Kidney tubule cell (primary cell): ENCODE measurements at regions not wholly inside any gene's neighbourhood (a gene's known extent, or its start where the extent isn't known, plus 50 kb on each side); places are given as distances from the start of the nearest gene placed in this dataset.
"Not testable (repeated sequence)": the region's sequence is repeated elsewhere in the genome, so short reads cannot be mapped to it uniquely, and the experiment has no call there.

Experiments used
- DNase-seq: peaks from one replicate; pipeline ENCODE4 v3.0.0-alpha.2; 2018; ENCODE audit warnings: low spot score

DNA sequence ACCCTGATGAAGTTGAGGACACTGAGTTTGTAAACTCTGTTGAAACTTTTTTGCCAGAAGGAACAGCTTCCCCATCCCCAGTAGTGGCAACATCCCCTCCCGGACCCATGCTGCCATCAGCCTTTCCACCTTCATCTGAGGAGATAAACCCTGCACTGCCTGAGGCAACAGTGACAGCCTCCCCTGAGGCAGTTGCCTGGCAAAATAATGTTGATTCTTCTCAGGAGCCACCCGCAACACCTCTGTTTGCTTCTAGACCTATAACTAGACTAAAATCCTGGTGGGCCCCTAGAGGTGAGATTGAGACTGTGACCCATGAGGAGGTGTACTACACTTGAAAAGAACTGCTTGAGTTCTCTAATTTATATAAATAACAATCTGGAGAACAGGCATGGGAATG, 597.6 kb upstream of the NR3C2 start:
- not testable (repeated sequence) for DNase-seq

DNA sequence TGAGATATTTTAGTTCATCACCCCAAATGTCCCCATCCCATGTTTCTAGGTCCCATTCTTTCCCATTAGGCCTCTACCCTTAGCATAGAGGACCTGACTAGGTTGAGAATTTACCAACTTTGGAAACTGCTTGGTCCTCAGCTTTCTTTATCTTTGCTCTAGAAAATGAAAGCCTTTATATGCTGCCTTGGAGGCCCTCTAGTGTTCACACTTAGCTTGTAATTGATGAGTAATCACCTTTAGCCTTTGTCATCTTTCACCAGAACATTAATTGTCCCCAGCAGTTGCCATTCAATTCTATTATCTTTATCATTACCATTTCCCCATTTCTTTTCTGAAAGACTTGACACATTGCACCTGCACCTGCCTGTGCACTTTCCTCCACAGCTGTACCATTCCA, 589.2 kb upstream of the NR3C2 start:
- peak; percentile 55 for DNase-seq

DNA sequence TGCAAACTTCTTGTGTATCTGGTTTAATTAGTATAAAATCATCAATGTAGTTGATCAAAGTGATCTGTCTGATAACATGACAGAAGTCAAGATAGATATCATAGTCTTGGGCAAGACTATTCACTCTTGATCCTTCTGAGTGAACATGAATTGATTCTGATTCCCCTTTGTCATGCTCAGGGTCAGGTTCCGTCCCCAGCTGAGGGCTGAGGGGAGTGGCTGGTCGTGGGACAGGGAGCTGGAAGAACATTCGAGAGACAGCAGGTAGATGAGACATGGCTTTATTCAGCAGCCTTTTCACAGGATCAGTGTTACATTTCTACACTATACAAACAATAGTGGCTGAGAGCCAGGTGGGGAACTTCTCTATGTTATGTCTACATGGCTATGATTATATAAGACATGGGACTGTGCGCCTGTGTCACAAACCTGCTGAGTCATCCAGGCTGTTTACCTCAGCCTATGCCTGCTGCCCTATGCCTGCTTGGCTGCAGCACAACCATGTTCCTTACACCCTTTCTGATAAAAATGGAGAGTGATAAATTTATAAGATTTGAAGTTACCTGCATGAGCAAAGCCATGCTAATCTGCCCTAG, 586.9 kb upstream of the NR3C2 start:
- peak; percentile 39 for DNase-seq

DNA sequence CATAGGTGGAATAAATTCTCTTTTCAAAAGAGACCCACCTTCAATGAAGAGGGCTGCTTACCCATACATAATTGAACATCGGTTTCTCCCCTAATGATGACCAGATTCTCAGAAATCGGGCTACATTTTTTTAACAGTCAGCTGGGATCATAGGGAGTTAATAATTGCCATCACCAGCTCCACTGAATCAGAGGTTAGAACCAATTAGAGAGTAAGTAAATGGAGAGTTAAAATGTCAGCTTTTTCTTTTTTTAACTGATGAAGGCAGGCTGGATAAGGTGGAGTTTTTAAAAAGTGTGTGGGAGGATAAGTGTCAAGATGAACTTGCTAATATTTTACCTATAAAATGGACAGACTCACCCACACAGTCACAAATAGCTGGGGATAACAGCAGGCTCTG, 584.5 kb upstream of the NR3C2 start:
- peak; percentile 39 for DNase-seq

DNA sequence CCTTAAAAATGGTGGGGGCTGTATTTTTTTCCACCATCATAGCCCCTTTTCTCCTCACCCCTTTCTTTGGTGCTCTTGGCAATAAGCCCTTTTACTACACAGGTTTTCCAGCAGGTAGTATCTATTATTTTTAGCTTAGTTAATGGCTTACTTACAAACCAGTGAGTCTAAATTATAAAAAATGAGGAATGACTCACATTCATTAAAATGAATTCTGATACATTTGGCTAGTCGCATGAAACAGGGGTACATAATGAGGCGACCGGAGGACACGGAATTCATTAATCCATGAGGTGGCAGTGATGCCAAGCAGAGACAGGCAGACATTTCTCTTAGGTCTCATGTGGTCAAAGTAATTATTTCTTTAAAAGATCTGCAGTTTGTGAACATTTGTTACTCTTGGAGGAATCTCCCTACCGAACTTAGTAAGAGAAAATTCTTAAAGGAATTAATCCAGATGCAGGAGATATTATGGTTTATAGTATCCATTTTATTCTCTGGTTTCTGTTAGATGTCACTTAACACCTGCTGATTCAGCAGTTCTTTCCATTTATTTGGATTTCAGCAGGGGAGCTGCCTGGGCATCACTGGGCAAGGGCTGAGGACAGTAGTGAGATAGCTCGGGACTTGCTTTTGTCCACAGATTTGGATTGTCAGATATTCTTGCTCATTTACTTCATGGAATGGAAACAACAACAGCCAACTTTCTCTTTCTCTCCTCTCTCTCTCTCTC, 575.0 kb upstream of the NR3C2 start:
- peak; percentile 80 for DNase-seq

DNA sequence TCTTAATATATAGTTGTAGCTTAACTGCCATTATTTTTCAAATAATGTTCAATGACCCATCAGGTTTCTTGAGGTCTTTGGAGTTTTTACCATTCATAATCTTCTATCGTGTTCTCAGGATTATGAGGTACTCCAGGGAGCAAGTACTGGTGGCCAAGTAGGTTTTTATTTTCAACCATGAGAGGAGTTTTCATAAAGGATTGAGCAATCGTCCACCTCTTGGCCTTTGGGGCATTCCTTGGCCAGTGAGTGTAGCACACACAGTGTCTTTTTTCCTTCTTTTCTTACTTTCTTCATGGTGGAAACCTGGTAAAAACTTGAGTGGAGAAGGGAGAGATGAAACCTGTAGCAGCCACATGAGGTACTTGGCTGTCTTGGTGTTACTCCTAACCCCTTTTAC, 567.0 kb upstream of the NR3C2 start:
- DNase-seq = no peak

DNA sequence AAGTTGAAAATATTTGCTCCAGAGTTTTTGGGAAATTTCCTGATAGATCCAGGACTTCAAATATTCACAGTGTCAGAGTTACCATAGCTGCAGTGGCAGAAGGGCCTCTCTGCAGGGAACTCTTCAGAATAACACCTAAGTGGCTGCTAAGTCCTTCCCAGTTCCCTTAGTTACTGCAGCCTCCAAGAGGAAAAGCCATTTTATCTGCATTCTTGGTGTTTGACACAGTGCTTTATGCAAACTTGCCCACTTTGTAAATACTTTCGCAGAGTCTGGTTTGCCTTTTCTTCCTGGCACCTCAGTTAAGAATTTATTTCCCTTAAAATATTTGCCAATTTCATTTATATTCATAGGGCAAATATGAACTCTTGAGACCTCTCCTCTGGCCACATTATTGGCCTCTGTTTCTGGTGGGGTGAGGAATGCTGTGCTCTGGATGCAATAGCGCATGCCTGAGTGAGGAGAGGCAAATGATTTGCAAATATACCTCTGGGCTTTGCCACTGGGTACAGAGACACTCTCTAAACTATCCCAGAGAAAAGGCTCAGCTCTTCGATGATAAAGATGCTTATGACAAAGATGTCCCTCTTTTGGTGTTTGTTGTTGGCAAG, 566.3 kb upstream of the NR3C2 start:
- no peak for DNase-seq

DNA sequence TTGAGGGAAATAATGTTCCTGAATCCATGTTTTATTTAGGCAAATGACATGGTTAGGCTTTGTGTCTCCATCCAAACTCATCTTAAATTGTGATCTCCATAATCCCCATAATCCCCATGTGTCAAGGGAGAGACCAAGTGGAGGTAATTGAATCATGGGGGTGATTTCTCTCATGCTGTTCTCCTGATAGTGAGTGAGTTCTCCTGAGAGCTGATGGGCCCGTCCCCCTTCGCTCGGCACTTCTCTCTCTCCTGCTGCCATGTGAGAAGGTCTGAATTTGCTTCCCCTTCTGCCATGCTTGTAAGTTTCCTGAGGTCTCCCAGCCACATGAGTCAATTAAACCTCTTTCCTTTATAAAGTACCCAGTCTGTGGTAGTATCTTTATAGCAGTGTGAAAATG, 563.0 kb upstream of the NR3C2 start:
- DNase-seq = no peak

DNA sequence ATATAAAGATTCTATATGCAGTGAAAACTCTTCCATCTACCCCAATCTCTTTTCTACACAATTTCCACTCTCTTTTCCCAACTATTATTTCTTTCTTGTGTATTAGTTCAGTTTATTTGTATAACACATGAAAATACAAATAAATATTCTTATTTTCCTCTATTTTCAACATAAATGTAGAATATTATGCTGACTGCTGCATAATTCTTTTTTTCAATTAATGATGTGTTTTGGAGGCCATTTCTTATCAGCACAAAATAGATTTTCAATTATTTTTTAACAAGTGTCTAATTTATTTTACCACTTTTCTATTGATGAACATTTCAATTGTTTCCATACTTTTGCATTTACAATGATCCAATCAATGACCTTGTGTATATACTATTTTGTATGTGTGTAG, 557.7 kb upstream of the NR3C2 start:
- DNase-seq = no peak

DNA sequence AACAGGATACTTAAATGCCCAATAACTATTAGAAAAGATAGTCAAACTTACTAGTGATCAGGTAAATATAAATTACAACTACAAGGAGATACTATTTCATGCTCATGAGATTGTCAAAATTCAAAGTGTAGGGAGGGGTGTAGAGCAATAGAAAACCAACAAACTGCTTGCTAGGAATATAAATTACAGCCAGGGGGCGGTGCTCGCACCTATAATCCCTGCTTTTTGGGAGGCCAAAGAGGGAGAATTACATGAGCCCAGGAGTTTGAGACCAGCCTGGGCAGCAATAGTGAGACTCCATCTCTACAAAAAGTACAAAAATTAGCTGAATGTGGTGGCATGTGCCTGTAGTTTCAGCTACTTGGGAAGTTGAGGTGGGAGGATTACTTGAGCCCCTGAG, 556.5 kb upstream of the NR3C2 start:
- peak; percentile 26 for DNase-seq

DNA sequence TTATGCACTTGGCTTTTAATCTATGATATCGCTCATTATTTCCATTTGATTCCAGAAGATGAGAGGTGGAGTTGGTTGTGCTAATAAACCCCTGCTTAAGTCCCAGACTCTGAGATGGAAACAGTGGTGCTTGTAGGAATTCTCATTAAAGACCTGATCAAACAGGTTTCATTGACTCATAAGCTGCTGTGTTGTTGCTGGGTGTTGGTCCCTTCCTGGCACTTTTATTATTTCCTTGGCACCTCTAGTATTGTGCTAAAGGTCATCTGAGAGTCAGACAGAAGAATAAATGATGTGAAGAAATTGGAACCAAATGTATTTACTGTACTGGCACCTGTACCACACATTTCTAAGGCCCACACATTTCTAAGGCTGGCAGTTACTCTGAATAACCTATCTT, 544.7 kb upstream of the NR3C2 start:
- DNase-seq = peak; percentile 47

DNA sequence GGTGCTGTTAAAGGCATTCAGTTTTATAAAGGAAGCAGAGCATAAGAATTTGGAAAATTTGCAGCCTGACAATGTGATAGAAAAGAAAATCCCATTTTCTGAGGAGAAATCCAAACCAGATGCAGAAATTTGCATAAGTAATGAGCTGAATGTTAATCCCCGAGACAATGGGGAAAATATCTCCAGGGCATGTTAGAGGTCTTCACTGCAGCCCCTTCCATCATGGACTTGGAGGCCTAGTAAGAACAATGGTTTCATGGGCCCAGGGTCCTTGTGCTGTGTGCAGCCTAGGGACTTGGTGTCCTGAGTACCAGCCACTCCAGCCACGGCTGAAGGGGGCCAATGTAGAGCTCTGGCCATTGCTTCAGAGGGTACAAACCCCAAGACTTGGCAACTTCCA, 542.7 kb upstream of the NR3C2 start:
- DNase-seq = no peak

DNA sequence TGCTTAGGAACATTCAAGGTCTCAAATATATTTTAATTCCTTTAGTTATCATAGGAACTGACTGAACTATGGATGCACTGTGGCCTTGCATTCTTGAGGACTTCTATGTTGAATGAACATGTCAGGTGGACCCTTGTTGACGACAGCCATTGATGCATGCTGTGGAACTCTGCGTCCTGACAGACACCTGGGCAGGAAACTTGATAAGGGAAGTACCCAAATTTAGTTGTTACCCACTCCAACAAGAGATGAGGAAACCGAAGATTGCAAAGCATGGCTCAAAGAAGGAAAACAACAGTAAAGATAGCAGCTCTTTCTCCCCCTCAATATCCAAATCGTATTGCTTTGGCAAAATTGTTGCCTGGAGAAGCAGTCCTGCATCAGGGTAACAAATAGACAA, 540.0 kb upstream of the NR3C2 start:
- no peak for DNase-seq

DNA sequence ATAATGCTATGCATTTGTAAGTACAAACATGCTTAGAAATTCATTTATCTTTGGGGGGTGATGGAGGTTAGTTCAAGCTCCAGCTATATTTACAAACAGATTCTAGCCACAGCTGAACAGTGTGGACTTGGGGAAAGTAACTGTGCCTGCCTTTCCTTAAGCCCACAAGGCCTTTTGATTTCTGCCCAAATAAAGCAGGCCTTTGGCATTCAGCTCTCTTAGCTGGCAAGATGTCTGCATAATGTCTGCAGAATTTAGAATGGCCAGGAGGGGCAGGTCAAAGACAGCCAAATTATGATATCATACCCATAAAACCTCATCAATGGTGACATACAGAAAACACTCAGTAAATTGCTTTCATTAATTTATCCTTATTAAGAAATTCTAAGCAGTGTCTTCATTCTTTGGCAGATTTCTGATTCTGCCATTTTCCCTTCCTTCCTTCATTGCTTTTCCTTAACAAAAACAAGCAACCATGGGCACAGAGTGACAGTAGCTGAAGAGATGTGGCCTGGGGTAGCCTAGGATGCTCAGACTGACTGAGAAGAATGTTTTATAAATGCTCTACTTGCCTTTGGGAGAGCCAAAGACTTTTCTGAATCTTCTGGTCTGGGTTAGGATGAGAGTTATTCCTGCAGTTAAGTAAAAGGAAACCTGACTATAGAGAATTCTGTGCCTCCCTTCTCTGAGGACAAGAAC, 538.7 kb upstream of the NR3C2 start:
- no peak for DNase-seq

DNA sequence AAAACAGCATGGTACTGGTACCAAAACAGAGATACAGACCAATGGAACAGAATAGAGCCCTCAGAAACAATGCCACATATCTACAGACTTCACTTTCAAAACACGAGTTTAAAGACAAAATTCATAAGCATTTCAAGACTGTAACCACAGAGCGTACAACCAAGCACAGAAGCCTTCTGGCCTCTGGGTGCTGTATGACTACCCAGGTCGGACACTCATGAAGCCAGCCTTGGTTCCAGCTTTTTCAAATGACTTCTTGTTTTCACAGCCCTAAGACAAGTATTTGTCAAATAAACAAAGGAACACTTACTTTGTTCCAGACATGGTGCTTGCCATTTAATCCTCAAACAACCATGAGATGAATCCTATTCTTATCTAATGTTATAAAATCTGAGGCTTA, 536.1 kb upstream of the NR3C2 start:
- no peak for DNase-seq

DNA sequence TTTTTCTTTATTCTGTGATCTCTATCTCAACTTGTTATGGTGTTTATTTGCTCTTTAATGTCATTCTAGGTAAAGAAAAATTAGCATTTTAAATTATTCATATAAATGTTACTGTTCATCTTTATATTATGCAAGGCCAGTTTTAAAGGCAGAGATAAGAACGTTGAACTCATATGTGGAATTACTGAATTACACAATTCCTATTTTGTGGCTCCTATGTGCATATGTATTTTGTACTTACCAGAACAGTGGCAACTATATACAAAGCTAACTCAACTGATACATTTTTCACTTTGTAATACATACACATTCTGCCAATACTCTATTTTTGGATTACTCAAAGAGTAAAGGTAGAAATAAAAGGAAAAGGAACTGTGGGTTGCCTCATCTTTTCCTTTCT, 533.2 kb upstream of the NR3C2 start:
- DNase-seq = no peak

DNA sequence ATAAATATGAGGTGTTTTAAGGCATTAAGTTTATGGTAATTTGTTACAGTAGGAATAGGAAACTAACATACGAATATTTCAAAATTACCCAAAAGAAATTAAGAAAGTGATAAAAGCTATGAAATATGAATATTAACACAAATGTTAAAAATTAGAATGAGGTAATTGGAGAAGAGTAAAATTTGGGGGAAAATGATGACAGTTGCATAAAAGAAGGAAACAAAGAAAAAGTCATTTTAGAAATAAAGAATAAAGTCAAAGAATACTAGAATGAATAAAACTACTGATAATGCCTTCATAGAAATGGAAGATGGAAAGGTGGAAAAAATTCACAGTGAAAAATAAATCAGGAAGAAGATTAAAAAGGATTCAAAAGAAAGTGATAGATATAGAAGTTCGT, 522.9 kb upstream of the NR3C2 start:
- DNase-seq = no peak

DNA sequence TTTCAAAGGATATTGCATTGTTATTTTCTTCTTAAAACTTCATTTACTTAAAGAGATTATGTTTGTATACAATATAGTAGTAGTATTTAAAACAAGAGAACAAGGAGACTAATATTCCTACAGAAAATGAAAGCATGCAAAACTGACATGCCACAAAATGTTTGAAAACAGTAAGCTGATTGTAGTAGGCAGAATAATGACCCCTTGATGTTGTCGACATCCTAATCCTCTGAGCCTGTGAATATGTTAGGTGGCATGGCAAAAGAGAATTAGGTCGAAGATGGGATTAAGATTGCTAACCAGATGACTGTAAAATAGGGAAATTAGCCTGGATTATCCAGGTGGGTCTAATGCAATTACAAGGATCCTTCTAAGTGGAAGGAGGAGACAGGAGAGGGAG, 522.2 kb upstream of the NR3C2 start:
- no peak for DNase-seq

DNA sequence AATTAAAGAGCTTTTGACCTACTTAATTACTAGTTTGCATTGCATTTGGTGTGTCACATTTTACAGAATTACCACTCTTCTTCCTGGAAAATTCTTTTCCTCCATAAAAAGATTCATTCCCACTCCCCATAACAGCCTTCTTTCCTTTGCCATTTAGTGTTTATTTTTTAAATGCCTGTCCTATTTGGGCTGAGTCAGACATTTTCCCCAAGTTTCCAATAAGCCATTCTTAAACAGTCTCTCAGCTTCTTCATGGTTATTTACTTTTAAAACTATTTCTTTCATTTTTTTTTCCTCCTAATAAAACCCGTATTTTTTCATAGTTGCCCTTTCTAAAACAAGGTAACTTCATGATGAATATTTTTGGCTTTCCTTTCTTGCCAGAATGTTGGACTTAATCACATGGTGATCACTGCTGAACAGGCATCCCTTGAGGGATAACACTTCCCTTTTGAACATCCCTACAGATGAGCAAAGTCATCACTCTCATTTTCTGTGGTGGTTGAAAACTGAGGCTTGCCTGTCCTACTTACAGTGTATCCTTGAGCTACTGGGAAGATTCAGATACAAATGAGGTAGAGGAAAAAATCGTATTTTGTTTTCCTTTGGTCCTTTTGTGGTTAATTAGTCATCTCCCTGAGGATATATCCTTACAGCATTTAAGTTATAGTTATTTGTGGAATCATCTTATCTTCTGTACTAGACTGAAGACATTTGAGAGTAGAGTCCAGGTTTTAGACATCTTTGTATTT, 520.5 kb upstream of the NR3C2 start:
- peak; percentile 6 for DNase-seq

DNA sequence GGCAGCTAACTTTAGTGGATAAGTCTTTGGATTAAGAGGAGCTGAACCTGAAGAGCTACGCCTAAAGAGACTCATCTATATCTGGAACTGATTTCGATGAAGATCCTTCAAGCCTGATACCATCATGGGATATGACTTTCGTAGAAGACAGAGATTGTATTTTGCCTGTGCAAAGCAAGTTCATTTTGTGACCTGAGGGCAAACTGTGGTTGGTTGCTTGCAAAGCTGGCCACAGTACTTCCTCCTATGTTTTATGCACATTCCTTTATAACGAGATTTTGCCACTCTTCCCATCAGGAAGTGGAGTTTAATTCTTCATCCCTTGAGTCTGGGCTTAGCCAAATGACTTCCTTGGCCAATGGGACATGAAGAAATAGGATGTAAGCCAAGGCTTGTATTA, 519.3 kb upstream of the NR3C2 start:
- peak; percentile 17 for DNase-seq

DNA sequence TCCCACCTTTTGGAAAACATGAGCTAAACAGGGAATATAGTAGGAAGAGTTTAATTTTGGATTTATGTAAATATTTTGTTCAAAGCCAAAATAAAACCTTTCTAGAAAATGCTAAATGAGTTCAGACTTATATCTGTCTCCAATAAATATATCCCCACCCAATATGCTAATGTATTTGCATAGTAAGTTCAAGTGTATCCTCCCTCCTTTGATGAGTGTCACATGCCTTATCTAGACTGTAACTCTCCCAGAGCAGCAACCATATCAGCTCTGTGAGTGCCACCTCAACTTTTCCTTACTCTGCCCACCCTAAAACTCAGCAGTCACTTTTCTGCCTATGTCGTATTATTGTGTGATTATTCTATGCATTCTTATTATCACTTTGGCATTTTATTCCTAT, 516.1 kb upstream of the NR3C2 start:
- DNase-seq = no peak

DNA sequence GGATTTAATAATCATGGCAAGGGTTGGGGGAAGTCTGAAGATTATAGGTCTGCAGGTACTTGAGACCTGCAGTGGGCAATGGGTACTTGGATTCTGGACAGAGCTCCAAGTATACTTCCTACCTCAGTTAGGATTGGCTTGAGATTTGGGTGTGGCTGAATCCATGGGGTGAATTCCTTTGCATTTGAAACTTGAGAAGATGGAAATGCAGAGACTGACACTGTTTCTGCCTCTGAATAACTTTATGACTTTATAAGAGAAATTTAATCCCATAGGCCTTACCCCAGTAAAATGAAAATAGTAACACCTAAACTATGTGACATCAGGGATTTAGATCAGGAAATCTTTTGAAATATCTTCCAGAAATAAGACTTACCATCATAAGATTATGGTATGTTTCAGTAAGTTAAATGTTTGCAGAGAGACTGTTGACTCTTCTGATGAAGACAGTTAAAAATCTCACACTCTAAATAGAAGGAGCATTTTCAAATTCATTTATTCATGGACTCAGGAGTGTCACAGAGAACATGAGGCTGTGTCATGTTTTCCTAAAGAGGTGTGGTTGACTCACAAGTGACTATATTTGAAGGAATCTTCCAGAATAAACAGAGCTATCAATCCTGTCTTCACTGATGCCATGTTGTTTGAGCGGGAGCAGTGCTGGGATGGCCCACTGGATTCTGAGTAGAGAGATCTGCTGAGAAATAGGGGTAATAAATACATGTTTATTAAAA, 513.5 kb upstream of the NR3C2 start:
- DNase-seq = peak; percentile 59
